Ovary (tissue), 7 donors: ENCODE measurements at regions not wholly inside any gene's neighbourhood (a gene's known extent, or its start where the extent isn't known, plus 50 kb on each side); places are given as distances from the start of the nearest gene placed in this dataset.

Experiments
- DNase-seq, 5 donors: peaks; one replicate each; pipeline ENCODE4 v3.0.0-alpha.2; 2019 to 2020
- H3K27ac ChIP-seq, 2 donors: fragments of 200-600 bp; one replicate each; pipeline versions ENCODE4 v1.5.1 to v1.8.0; 2019 to 2022
- H3K27me3 ChIP-seq: fragments of 200-600 bp; one replicate; pipeline ENCODE4 v1.8.0; 2022
- H3K36me3 ChIP-seq: fragments of 200-600 bp; sonication (generic); one replicate; pipeline ENCODE4 v1.5.1; 2019
- H3K4me1 ChIP-seq: one replicate; pipeline ENCODE4 v1.8.1; 2013; ENCODE audit warnings: mild to moderate bottlenecking, moderate library complexity; ENCODE audit not compliant: insufficient read depth
- H3K4me3 ChIP-seq: fragments of 200-600 bp; sonication (generic); one replicate; pipeline ENCODE4 v1.5.1; 2017
- H3K9me3 ChIP-seq, 2 donors: fragments of 200-600 bp in 1 of 2; sonication (generic) in 1 of 2; one replicate each; pipeline versions ENCODE4 v1.5.1 to v1.8.1; 2013 to 2019; ENCODE audit warnings: mild to moderate bottlenecking in 1 of 2, moderate library complexity in 1 of 2
- CTCF ChIP-seq, 3 donors: fragments of 450-650 bp in 2 of 3; fragments of 200-600 bp in 1 of 3; IDR thresholded peaks; one replicate each; pipeline versions ENCODE4 v1.5.1 to v1.8.0; 2016 to 2022; ENCODE audit warnings: antibody characterized with exemption in 3 of 3, mild to moderate bottlenecking in 1 of 3
- EP300 ChIP-seq: sonication (generic); formaldehyde crosslinking; IDR thresholded peaks from one replicate; pipeline ENCODE4 v1.6.1; 2017; ENCODE audit warnings: antibody characterized with exemption
- POLR2A ChIP-seq: fragments of 450-650 bp; IDR thresholded peaks from one replicate; pipeline ENCODE4 v1.6.1; 2017; ENCODE audit warnings: antibody characterized with exemption, mild to moderate bottlenecking, moderate library complexity
- whole genome bisulfite sequencing, 3 donors: extraction: QIAGEN DNeasy Blood & Tissue Kit in 1 of 3; methylation state at CpG; one replicate each; pipeline versions ENCODE4 v1.1.5 to v1.1.7; 2013 to 2017; 5-methylcytosine and 5-hydroxymethylcytosine counted together
- intact Hi-C, 4 donors: fragments of 100-400 bp; cut with DNase I; formaldehyde crosslinking; loops; one replicate each; pipeline versions ENCODE4 v1.11.0 to v1.15.1; 2022 to 2023
- donor health status: DM: no; HTN: no; CAD: no; lungs with moderate emphysema.
- donor health status: DM: no; HTN: no; CAD: no.
- donor health status: Bipolar disorder and iron deficiency.
- donor health status: DM: no; HTN: no; CAD: no.
- donor health status: DM: yes; HTN: yes; CAD: no.

GRCh38 chrX:69431420-69431819 is 72.7 kb upstream of the NALF2 start:
- H3K27ac ChIP-seq: no peak overlapping the region

GRCh38 chrX:69430785-69431184 is 73.3 kb upstream of the NALF2 start:
- WGBS, 3 donors: 35 to 53% (median 42%) methylated on average over 2 of the region's 2 CpGs
- intact Hi-C loops: no loop called here
- DNase-seq: no peak
- no peaks in the 10 kb centered on the region for H3K4me1 ChIP-seq
- H3K9me3 ChIP-seq: no peaks in the 10 kb centered on the region
- no peak overlapping the region for H3K27ac ChIP-seq
- H3K36me3 ChIP-seq: no peaks in the 10 kb centered on the region
- no peaks in the 10 kb centered on the region for H3K27me3 ChIP-seq
- H3K4me3 ChIP-seq: no peak overlapping the region
- TF ChIP-seq CTCF (IDR thresholded peaks at IDR 0.05): no peak
- TF ChIP-seq EP300: no peak
- TF ChIP-seq POLR2A: no peak

More at GRCh38 chrX:69431420-69431819, 72.7 kb upstream of the NALF2 start:
- Histone ChIP-seq H3K27me3 (no peaks in the 10 kb centered on the region), H3K4me1 (no peaks in the 10 kb centered on the region), H3K9me3 (no peaks in the 10 kb centered on the region), H3K36me3 (no peaks in the 10 kb centered on the region), H3K4me3 (no peak overlapping the region)
- WGBS, 3 donors: 54 to 55% (median 55%) methylated on average over 1 of the region's 1 CpG
- intact Hi-C loops: no loop called here
- TF ChIP-seq CTCF (IDR thresholded peaks at IDR 0.05) (no peak), POLR2A (no peak)
- DNase-seq: no peak

- 36 to 49% (median 44%) methylated on average over 6 of the region's 6 CpGs for WGBS, 3 donors
- intact Hi-C loops: no loop called here
- no peaks in the 10 kb centered on the region for H3K4me1 ChIP-seq
- H3K27ac ChIP-seq: no peak overlapping the region
- H3K27me3 ChIP-seq: no peaks in the 10 kb centered on the region
- no peaks in the 10 kb centered on the region for H3K36me3 ChIP-seq
- no peak overlapping the region for H3K4me3 ChIP-seq
- TF ChIP-seq CTCF (IDR thresholded peaks at IDR 0.05) (no peak), EP300 (no peak), POLR2A (no peak)
- H3K9me3 ChIP-seq: no peaks in the 10 kb centered on the region
- DNase-seq: no peak
Observed at GRCh38 chrX:69429339-69430015, 74.6 kb upstream of the NALF2 start.

GRCh38 chrX:69428216-69428615 is 75.9 kb upstream of the NALF2 start:
- Histone ChIP-seq H3K36me3 (no peaks in the 10 kb centered on the region), H3K4me3 (no peak overlapping the region), H3K9me3 (no peaks in the 10 kb centered on the region), H3K4me1 (no peaks in the 10 kb centered on the region), H3K27me3 (no peaks in the 10 kb centered on the region), H3K27ac (no peak overlapping the region)
- intact Hi-C loops: no loop called here
- WGBS, 3 donors: 40 to 55% (median 45%) methylated on average over 2 of the region's 2 CpGs
- TF ChIP-seq POLR2A (no peak), EP300 (no peak), CTCF (IDR thresholded peaks at IDR 0.05) (no peak)
- no peak for DNase-seq
